ENCODE measurements at regions not wholly inside any gene's neighbourhood (a gene's known extent, or its start where the extent isn't known, plus 50 kb on each side); places are given as distances from the start of the nearest gene placed in this dataset.

DNA sequence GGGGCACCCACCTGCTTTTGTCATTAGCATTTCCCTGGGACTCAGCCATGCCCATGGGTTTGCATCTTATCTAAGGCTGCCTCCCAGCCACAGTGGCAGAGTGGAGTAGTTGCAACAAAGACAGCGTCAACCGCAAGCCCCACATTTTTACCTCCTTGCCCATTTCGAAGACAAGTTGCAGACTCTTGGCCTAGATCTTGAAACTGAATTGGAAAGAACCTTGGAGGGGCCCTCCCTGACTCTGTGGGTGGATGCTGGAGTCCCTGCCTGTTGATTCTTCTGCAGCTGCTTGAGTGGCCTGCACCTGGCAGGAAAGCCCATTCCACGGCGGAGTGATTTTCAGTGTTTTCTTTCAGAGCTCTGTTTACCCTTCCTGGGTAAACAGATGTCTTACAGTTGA, 309.0 kb downstream of the VRK1 start:
- TF ChIP-seq, protein P1, sequence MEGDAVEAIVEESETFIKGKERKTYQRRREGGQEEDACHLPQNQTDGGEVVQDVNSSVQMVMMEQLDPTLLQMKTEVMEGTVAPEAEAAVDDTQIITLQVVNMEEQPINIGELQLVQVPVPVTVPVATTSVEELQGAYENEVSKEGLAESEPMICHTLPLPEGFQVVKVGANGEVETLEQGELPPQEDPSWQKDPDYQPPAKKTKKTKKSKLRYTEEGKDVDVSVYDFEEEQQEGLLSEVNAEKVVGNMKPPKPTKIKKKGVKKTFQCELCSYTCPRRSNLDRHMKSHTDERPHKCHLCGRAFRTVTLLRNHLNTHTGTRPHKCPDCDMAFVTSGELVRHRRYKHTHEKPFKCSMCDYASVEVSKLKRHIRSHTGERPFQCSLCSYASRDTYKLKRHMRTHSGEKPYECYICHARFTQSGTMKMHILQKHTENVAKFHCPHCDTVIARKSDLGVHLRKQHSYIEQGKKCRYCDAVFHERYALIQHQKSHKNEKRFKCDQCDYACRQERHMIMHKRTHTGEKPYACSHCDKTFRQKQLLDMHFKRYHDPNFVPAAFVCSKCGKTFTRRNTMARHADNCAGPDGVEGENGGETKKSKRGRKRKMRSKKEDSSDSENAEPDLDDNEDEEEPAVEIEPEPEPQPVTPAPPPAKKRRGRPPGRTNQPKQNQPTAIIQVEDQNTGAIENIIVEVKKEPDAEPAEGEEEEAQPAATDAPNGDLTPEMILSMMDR (IDR thresholded peaks at IDR 0.05) = no peak
- TF ChIP-seq POLR2A (IDR thresholded peaks at IDR 0.05) = no peak

All from prostate gland (tissue), 2 donors.